Neuron (in vitro differentiated cells): ENCODE measurements at regions not wholly inside any gene's neighbourhood (a gene's known extent, or its start where the extent isn't known, plus 50 kb on each side); places are given as distances from the start of the nearest gene placed in this dataset.

ENCODE experiments used
- H2AFZ ChIP-seq: one replicate; pipeline ENCODE4 v1.6.1; 2013; ENCODE audit warnings: low read depth, mild to moderate bottlenecking, inconsistent platforms, low read length, moderate library complexity
- H3K27me3 ChIP-seq: one replicate; pipeline ENCODE4 v1.6.1; 2013; ENCODE audit warnings: low read length; ENCODE audit not compliant: insufficient read depth
- H3K36me3 ChIP-seq: one replicate; pipeline ENCODE4 v1.6.1; 2013; ENCODE audit warnings: low read length; ENCODE audit not compliant: insufficient read depth
- H3K4me1 ChIP-seq: one replicate; pipeline ENCODE4 v1.6.1; 2013; ENCODE audit warnings: low read length; ENCODE audit not compliant: insufficient read depth
- H3K4me3 ChIP-seq: 2 replicates; pipeline ENCODE4 v1.5.1; 2013; ENCODE audit warnings: mild to moderate bottlenecking, low read length, moderate library complexity
- H3K9me3 ChIP-seq: one replicate; pipeline ENCODE4 v1.6.1; 2013; ENCODE audit warnings: low read length

DNA sequence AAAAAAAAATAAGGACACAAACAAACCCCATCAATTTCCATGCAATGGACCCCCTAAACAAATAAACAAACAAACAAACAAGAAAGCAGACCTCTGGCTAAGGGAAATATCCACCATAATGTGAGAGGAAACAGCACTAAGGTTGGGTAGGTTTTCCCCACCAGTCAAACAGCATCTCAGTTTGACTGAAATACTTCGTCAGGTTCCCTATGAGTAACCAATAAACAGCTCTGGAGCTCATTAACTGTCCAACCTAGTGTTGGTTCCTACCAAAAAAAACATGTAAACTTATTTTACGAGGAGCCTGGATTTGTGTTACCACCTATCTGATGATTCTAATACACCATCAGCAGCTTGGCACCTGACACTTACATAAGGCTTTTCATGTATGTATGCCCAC lies 198.5 kb upstream of the TARS1 start:
- no peaks in the 10 kb centered on the region for H3K27me3 ChIP-seq
- no peaks in the 10 kb centered on the region for H3K9me3 ChIP-seq
- no peak overlapping the region for H2AFZ ChIP-seq
- H3K36me3 ChIP-seq: no peaks in the 10 kb centered on the region
- H3K4me1 ChIP-seq: no peaks in the 10 kb centered on the region
- no peak overlapping the region for H3K4me3 ChIP-seq

DNA sequence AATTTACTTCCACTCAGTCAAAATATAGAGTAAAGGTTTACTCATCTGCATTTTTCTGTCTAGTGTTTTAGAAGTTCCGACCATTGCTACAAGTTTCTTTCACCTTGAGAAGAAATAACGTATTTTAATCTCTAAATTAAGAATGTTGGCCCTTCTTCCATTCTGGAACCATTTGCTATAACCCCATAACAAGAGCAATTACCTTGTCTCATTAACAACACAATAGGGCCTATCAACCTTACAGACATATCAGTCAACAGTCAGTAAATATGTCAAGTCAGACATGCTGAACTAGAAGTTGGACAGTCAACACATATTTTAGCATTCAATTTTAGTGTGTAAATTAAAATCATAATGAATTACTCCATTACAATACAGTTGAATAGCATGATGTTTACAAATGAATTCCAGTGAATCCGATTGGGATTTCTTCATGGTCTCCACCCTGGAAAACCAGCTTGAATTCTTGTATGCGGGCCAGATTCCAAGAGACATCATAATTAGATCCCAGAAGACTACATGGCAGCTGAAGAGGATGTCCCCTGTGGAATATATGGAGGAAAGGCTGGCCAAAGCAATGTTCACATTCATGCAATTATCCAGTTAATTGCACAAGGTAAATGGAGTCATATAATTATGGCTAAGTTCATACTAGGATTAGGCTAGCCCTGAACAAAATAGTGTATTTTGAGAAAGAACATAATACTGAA lies 196.2 kb upstream of the TARS1 start:
- Histone ChIP-seq H3K4me1 (no peaks in the 10 kb centered on the region), H3K9me3 (no peaks in the 10 kb centered on the region), H3K36me3 (no peaks in the 10 kb centered on the region), H3K27me3 (no peaks in the 10 kb centered on the region), H2AFZ (no peak overlapping the region), H3K4me3 (no peak overlapping the region)

DNA sequence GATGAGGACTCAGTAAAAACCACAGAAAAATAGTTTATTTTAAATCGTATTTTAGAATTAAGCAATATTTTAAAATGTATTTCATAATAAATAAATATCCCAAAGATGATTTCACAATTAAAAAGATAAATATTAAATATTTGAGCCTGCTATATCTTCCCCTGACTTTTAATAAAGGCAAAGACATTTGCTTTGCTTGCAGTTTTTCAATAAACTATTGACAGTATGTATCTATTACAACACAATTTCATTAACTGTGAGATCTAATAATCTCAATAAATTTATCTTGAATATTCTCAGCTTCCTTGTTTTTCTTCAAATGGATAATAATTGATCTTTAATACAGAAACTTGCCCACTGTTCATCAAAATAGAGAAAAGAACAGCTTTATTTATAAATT lies 186.2 kb upstream of the TARS1 start:
- Histone ChIP-seq H2AFZ (no peak overlapping the region), H3K4me3 (no peak overlapping the region), H3K9me3 (no peaks in the 10 kb centered on the region), H3K4me1 (no peaks in the 10 kb centered on the region), H3K36me3 (no peaks in the 10 kb centered on the region), H3K27me3 (no peaks in the 10 kb centered on the region)

DNA sequence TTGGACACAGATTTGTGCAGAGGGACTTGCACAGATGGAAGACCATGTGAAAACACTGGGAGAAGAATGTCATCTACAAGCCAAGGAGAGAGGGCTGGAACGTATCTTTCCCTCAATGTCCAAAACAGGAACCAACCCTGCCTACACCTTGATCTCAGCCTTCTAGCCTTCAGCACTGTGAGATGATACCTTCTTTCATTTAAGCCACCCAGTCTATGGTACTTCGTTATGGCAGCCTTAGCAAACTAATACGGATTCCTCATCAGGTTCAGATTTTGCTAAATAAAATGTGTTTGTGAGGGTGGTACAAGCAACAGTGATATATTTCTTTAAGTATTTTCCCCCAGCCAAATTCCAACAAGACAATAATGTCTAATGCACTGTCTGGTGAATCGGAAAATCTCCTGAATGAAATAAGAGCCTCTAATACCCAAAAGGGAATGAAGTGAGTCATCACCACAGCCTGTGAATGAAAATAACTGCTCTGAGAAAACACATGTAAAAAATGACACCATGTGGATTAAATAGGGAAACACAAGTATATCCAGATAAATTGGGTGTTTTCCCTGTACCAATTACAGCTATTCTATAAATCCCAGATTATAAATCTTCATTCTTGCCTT lies 182.8 kb upstream of the TARS1 start:
- H3K9me3 ChIP-seq: no peaks in the 10 kb centered on the region
- H3K4me3 ChIP-seq: no peak overlapping the region
- no peaks in the 10 kb centered on the region for H3K27me3 ChIP-seq
- no peak overlapping the region for H2AFZ ChIP-seq
- no peaks in the 10 kb centered on the region for H3K4me1 ChIP-seq
- H3K36me3 ChIP-seq: no peaks in the 10 kb centered on the region

DNA sequence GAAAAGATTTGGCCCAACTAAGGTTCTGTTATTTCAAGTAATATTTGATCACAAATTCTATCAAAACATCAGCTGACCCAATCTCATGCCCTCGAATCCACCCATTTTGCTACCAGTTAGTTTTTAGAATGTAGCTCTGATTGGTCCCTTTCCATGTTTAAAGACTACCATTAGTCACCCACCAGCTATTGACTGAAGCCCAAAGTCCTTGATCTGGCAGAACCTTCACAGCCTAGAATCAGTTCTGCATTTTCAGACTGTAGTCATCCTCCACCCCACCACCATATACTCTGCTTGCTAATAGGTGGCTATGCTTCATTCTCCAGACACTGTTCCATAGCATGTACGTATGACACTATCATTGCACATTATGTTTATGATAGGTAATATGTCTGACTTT lies 182.2 kb upstream of the TARS1 start:
- H3K4me3 ChIP-seq: no peak overlapping the region
- H3K36me3 ChIP-seq: no peaks in the 10 kb centered on the region
- no peak overlapping the region for H2AFZ ChIP-seq
- no peaks in the 10 kb centered on the region for H3K9me3 ChIP-seq
- H3K4me1 ChIP-seq: no peaks in the 10 kb centered on the region
- H3K27me3 ChIP-seq: no peaks in the 10 kb centered on the region

DNA sequence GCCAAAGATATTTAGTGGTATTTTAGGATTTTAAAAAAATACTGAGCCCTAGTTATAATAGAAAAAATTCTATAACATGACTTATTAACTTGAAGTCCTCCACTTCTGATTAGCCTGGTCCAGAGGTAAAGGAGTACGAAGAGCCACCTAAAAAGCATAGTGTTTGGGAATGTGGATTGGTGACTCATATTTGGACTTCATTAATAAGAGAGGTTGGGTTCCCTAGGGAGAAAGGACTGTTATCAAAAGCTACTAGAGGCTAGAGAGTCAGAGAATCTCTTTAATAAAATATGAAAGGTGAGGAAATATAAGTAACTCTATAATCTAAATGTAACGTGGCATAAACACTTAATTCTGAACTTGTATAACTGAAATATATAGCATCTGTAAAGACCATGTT lies 180.7 kb upstream of the TARS1 start:
- H3K36me3 ChIP-seq: no peaks in the 10 kb centered on the region
- no peak overlapping the region for H3K4me3 ChIP-seq
- no peak overlapping the region for H2AFZ ChIP-seq
- H3K27me3 ChIP-seq: no peaks in the 10 kb centered on the region
- no peaks in the 10 kb centered on the region for H3K4me1 ChIP-seq
- no peaks in the 10 kb centered on the region for H3K9me3 ChIP-seq

DNA sequence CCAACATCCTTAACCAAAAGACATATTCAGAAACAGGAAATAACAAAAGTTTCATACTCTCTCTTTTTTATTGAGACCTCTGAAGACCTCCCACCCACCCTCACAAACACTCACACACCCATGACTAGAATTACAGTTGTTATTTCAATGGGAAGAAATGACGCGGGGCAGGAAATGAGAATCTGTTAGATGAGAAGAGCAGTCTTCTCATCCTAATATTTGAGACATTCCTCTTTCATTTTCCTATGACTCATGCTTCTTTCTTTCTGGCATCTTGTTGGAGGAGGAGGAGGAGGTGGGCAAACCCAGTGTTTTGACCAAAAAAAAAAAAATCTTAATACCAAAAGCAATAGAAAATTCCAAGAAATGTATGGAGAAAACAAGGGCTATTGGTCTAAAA lies 179.5 kb upstream of the TARS1 start:
- Histone ChIP-seq H3K36me3 (no peaks in the 10 kb centered on the region), H3K4me3 (no peak overlapping the region)

DNA sequence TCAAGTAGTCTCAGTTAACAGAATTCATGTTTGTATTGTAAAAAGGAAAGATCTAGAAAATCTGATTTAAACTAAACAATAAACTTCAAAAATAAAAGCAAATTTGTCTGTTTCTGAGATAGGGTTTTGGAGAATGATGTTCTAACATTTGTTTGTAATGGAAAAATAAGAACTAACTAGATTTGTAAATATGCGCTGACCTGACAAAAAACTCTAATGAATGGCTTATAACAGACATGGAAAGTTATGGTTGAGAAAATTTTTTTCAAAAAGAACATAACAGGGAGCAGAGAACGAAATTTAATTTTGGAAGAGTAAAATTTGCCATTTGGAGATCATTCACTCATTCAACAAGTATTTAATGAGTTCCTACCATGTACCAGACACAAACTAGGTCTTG lies 179.0 kb upstream of the TARS1 start:
- no peak overlapping the region for H2AFZ ChIP-seq
- H3K9me3 ChIP-seq: no peaks in the 10 kb centered on the region
- H3K36me3 ChIP-seq: no peaks in the 10 kb centered on the region
- no peaks in the 10 kb centered on the region for H3K27me3 ChIP-seq
- no peaks in the 10 kb centered on the region for H3K4me1 ChIP-seq
- H3K4me3 ChIP-seq: no peak overlapping the region

More for the DNA sequence above, 179.5 kb upstream of the TARS1 start:
- no peaks in the 10 kb centered on the region for H3K9me3 ChIP-seq
- H2AFZ ChIP-seq: no peak overlapping the region
- no peaks in the 10 kb centered on the region for H3K4me1 ChIP-seq
- H3K27me3 ChIP-seq: no peaks in the 10 kb centered on the region

DNA sequence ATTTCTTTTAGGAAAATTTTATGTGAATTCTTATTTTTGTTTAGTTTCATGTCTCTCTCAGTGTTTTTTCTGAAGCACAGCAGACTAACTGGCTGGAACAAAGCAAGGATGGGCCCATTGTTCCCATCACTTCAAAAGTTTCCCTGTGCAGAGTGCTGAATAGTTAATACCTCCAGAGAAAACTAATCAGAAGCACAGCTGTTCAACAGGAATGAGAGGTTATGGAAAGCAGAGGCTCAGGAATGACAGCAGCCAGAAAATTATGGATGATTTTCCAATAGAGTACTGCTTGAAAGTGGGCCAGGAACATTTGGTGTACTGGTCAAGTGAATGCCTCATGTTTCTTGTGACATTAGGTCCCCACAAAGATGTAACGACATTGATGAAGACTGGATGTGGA lies 173.0 kb upstream of the TARS1 start:
- H3K27me3 ChIP-seq: no peaks in the 10 kb centered on the region

DNA sequence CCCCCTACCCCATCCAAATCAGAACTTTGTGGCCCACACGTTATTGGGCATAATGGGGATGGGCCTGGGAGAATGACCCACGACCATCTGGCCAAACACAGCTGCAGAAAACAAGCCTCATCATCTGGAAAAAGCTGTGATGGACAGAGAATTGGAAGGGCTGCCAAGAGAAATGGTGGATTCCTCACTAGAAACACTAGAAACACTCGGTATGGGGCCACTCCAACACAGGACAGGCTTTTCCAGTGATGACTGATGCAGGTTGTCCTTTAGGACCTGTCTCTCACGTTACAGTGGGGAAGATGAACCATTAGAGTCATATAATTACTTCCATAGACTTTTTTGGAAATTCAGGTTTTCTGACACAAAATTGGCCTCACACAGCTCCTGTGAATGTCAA lies 172.4 kb upstream of the TARS1 start:
- H3K4me1 ChIP-seq: peaks cover 2% of the 10 kb centered on the region
- no peaks in the 10 kb centered on the region for H3K27me3 ChIP-seq
- H3K9me3 ChIP-seq: no peaks in the 10 kb centered on the region
- no peaks in the 10 kb centered on the region for H3K36me3 ChIP-seq
- no peak overlapping the region for H3K4me3 ChIP-seq
- no peak overlapping the region for H2AFZ ChIP-seq

More for the DNA sequence above, 173.0 kb upstream of the TARS1 start:
- peaks cover 2% of the 10 kb centered on the region for H3K4me1 ChIP-seq
- H2AFZ ChIP-seq: no peak overlapping the region
- no peaks in the 10 kb centered on the region for H3K36me3 ChIP-seq
- no peak overlapping the region for H3K4me3 ChIP-seq
- no peaks in the 10 kb centered on the region for H3K9me3 ChIP-seq

DNA sequence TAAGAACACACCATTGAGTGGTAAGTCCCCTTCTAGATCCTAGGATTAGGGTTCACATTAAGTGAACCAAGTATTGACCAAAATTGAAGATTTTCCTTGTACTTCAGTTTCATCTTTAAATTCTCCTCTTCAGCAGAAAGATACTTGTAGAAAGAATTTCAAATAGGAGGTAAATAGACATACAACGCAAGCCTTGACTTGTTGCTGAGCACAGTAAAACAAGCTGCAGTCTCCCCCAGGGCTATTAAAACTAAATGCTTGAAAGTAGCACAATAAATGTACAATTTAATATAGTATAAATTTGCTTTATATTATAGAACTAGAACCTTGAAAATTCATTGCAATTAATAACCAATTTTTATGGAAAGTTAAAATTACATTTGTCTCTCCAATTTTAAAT lies 170.1 kb upstream of the TARS1 start:
- Histone ChIP-seq H3K27me3 (no peaks in the 10 kb centered on the region), H3K4me1 (peaks cover 2% of the 10 kb centered on the region), H3K9me3 (no peaks in the 10 kb centered on the region), H3K36me3 (no peaks in the 10 kb centered on the region), H3K4me3 (no peak overlapping the region), H2AFZ (no peak overlapping the region)

DNA sequence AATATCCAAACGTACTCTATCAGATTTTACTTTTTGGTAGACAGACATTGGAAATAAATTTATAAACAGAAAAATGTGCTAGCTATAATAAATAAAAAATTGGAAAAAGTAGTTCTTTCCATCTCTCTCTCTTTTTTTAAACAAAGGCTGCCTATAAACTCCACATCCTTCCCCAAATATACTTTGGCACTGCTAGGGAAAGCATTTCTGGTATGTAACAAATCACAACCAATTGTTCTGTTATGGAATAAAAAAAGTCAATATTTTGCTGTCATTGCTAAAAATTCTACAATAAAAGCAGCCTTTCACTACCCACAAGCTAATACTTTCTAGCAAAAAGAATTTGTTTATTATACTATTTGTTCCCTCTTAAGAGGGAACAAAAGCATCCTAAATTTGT lies 169.2 kb upstream of the TARS1 start:
- Histone ChIP-seq H3K27me3 (no peaks in the 10 kb centered on the region), H3K4me1 (peaks cover 2% of the 10 kb centered on the region)

DNA sequence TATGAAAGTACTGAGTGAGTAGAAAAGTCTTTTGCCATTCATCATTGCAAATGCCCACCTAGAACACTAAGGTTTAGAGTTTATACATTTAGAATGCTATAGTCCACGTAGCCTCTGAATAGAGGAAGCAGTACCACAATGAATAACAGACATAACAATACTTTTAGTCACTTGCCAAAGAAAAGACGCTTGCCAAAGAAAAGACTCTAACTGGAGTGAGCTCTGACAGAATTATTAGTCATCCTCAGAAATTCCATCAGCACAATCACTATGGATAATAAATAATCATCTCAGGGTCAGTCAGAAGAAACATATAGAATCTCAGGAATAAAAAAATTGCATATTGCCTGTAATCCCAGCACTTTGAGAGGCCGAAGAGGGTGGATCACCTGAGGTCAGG lies 168.5 kb upstream of the TARS1 start:
- Histone ChIP-seq H3K9me3 (no peaks in the 10 kb centered on the region), H3K27me3 (no peaks in the 10 kb centered on the region), H3K4me3 (no peak overlapping the region), H3K36me3 (no peaks in the 10 kb centered on the region), H2AFZ (no peak overlapping the region), H3K4me1 (peaks cover 2% of the 10 kb centered on the region)

More for the DNA sequence above, 169.2 kb upstream of the TARS1 start:
- no peaks in the 10 kb centered on the region for H3K9me3 ChIP-seq
- H3K36me3 ChIP-seq: no peaks in the 10 kb centered on the region
- H2AFZ ChIP-seq: no peak overlapping the region
- no peak overlapping the region for H3K4me3 ChIP-seq

DNA sequence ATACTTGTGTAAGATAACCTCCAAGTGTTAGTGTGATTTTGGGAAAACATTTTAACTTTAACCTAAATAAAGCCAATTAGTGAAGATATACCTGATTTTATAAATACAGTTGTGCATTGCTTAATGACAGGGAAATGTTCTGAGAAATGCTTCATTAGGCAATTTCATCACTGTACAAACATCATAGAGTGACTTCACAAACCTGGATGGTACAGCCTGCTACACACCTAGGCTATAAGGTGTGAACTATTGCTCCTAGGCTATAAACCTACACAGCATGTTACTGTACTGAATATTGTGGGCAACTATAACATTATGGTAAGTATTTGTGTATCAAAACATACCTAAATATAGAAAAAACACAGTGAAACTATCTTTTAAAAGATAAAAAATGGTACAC lies 166.8 kb upstream of the TARS1 start:
- no peaks in the 10 kb centered on the region for H3K36me3 ChIP-seq
- H3K4me1 ChIP-seq: peaks cover 2% of the 10 kb centered on the region
- no peak overlapping the region for H2AFZ ChIP-seq
- H3K9me3 ChIP-seq: no peaks in the 10 kb centered on the region
- no peak overlapping the region for H3K4me3 ChIP-seq
- no peaks in the 10 kb centered on the region for H3K27me3 ChIP-seq
